GM18861 (cell line): ENCODE measurements at regions not wholly inside any gene's neighbourhood (a gene's known extent, or its start where the extent isn't known, plus 50 kb on each side); places are given as distances from the start of the nearest gene placed in this dataset.

Source experiments
- ATAC-seq: cut with Tn5 transposase; IDR thresholded peaks from one replicate; pipeline ENCODE4 v1.9.1; 2021; ENCODE audit not compliant: unreplicated experiment

- ATAC-seq, result peak; percentile 97
Measured at GRCh38 chr1:244952940-244953339, 88.6 kb upstream of the HNRNPU start.

GRCh38 chr1:244952280-244952933 lies 88.1 kb upstream of the HNRNPU start:
- no peak for ATAC-seq

DNA sequence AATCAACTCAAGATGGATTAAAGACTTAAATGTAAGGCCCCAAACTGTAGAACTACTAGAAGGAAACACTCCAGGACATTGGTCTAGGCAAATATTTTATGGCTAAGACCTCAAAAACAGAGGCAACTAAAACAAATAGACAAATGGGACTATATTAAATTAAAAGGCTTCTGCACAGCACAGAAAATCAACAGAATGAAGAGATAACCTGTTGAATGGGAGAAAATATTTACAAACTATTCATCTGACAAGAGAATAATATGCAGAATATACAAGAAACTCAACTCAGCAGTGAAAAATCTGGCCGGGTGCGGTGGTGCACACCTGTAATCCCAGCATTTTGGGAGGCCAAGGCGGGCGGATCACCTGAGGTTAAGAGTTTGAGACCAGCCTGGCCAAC lies 84.1 kb upstream of the HNRNPU start:
- no peak for ATAC-seq

GRCh38 chr1:244945109-244945671 lies 80.8 kb upstream of the HNRNPU start:
- ATAC-seq, result peak; percentile 80

- peak; percentile 81 for ATAC-seq
Measured at GRCh38 chr1:244941121-244941520, 76.8 kb upstream of the HNRNPU start.

DNA sequence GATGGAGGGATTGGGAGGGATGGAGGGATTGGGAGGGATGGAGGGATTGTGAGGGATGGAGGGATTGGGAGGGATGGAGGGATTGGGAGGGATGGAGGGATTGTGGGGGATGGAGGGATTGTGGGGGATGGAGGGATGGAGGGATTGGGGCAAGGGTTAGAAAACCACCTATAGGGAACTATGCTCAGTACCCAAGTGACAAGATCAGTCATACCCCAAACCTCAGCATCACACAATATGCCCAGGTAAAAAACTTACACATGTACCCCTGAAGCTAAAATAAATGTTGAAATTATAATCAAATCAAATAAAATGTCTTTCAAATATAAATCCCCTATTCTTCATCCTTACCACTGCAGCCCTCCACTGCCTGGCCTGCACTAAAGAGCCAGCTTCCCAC lies 72.8 kb upstream of the HNRNPU start:
- no peak for ATAC-seq

- ATAC-seq, result peak; percentile 55
Measured at GRCh38 chr1:244920911-244921761, 56.8 kb upstream of the HNRNPU start.

GRCh38 chr1:244919320-244920282 lies 55.3 kb upstream of the HNRNPU start:
- no peak for ATAC-seq

- no peak for ATAC-seq
Measured at GRCh38 chr1:244918421-244919319, 54.3 kb upstream of the HNRNPU start.

- ATAC-seq, result no peak
Measured at GRCh38 chr1:244917073-244917670, 52.8 kb upstream of the HNRNPU start.

- no peak for ATAC-seq
Measured at GRCh38 chr1:244915736-244916135, 51.4 kb upstream of the HNRNPU start.

GRCh38 chr1:244914761-244915160 lies 50.4 kb upstream of the HNRNPU start:
- no peak for ATAC-seq
